IMR-90 (cell line): ENCODE measurements at regions not wholly inside any gene's neighbourhood (a gene's known extent, or its start where the extent isn't known, plus 50 kb on each side); places are given as distances from the start of the nearest gene placed in this dataset.

Experiments
- ATAC-seq: fragments of 200-7000 bp; cut with Tn5 transposase; 2 replicates; pipeline ENCODE4 v1.9.1; 2020; ENCODE audit warnings: low read depth, mild to moderate bottlenecking, moderate library complexity
- BruUV-seq: library from RNA; stranded (reverse); fragments of 400-500 nt; replicated peaks from 2 replicates; lab custom pipeline; 2021; lab: Mats Ljungman, UMichigan
- CTCF ChIA-PET: fragments of 300-600 bp; formaldehyde crosslinking; extraction: SDS; loops from one replicate; lab custom pipeline; 2021; ENCODE audit warnings: antibody characterized with exemption; lab: Yijun Ruan, JAX
- POLR2A ChIA-PET: fragments of 300-600 bp; sonication (Branson Sonifier 250); formaldehyde crosslinking; loops from one replicate; lab custom pipeline; 2022; ENCODE audit warnings: antibody characterized with exemption; ENCODE audit not compliant: unreplicated experiment; lab: Charles Lee
- DNase-seq: peaks from one replicate; pipeline ENCODE4 v3.0.0; 2013
- H2AFZ ChIP-seq: replicated peaks from 2 replicates; pipeline ENCODE3; 2013; ENCODE audit warnings: low read length, mild to moderate bottlenecking; ENCODE audit not compliant: poor library complexity
- H2AK5ac ChIP-seq: 2 replicates; pipeline ENCODE4 v1.6.1; 2013; ENCODE audit warnings: low read depth, low read length, inconsistent platforms
- H2AK9ac ChIP-seq: replicated peaks from 2 replicates; pipeline ENCODE3; 2013; ENCODE audit warnings: mild to moderate bottlenecking, low read depth, low read length, moderate library complexity; ENCODE audit not compliant: poor library complexity
- H2BK120ac ChIP-seq: 2 replicates; pipeline ENCODE4 v1.6.1; 2013; ENCODE audit warnings: low read depth, low read length, inconsistent platforms
- H2BK15ac ChIP-seq: 3 replicates; pipeline ENCODE4 v1.6.1; 2013; ENCODE audit warnings: low read depth, low read length, inconsistent platforms
- H2BK20ac ChIP-seq: 2 replicates; pipeline ENCODE4 v1.6.1; 2013; ENCODE audit warnings: low read depth, mild to moderate bottlenecking, inconsistent platforms, low read length, moderate library complexity
- H2BK5ac ChIP-seq: 2 replicates; pipeline ENCODE4 v1.6.1; 2013; ENCODE audit warnings: mild to moderate bottlenecking, low read depth, low read length, inconsistent platforms; ENCODE audit not compliant: poor library complexity, severe bottlenecking
- H3K14ac ChIP-seq: replicated peaks from 2 replicates; pipeline ENCODE4 v1.6.1; 2013; ENCODE audit warnings: low read depth, low read length, inconsistent platforms
- H3K18ac ChIP-seq: 2 replicates; pipeline ENCODE4 v1.6.1; 2013; ENCODE audit warnings: low read depth, low read length, control low read depth
- H3K23ac ChIP-seq: 2 replicates; pipeline ENCODE4 v1.6.1; 2013; ENCODE audit warnings: low read depth, low read length, inconsistent platforms
- H3K27ac ChIP-seq: 2 replicates; pipeline ENCODE4 v1.5.1; 2013; ENCODE audit warnings: mild to moderate bottlenecking, control low read depth, low read length; ENCODE audit not compliant: insufficient read depth
- H3K27me3 ChIP-seq: 2 replicates; pipeline ENCODE4 v1.6.1; 2013; ENCODE audit warnings: low read length; ENCODE audit not compliant: control insufficient read depth, insufficient read depth
- H3K36me3 ChIP-seq: 2 replicates; pipeline ENCODE4 v1.6.1; 2013; ENCODE audit warnings: low read length, mixed read lengths; ENCODE audit not compliant: control insufficient read depth, insufficient read depth
- H3K4ac ChIP-seq: 2 replicates; pipeline ENCODE4 v1.6.1; 2013; ENCODE audit warnings: low read depth, low read length, inconsistent platforms
- H3K4me1 ChIP-seq: 2 replicates; pipeline ENCODE4 v1.6.1; 2013; ENCODE audit warnings: low read length, mixed read lengths; ENCODE audit not compliant: control insufficient read depth, insufficient read depth
- H3K4me2 ChIP-seq: 2 replicates; pipeline ENCODE4 v1.6.1; 2013; ENCODE audit warnings: low read depth, mild to moderate bottlenecking, control low read depth, low read length, moderate library complexity
- H3K4me3 ChIP-seq: 2 replicates; pipeline ENCODE4 v1.5.1; 2013; ENCODE audit warnings: low read depth, mild to moderate bottlenecking, control low read depth, low read length, moderate library complexity; ENCODE audit not compliant: insufficient read depth
- H3K56ac ChIP-seq: 2 replicates; pipeline ENCODE4 v1.6.1; 2013; ENCODE audit warnings: low read length, inconsistent platforms; ENCODE audit not compliant: insufficient read depth; ENCODE audit errors: extremely low read depth
- H3K79me1 ChIP-seq, 2 experiments: 2 replicates each; pipeline ENCODE4 v1.6.1; 2013; ENCODE audit warnings: low read length in 2 of 2, inconsistent platforms in 1 of 2, low read depth in 1 of 2
- H3K9ac ChIP-seq: 2 replicates; pipeline ENCODE4 v1.6.1; 2013; ENCODE audit warnings: low read depth, low read length, control low read depth
- H3K9me1 ChIP-seq: 2 replicates; pipeline ENCODE4 v1.6.1; 2013; ENCODE audit warnings: low read length, inconsistent platforms; ENCODE audit not compliant: insufficient read depth
- H3K9me3 ChIP-seq: 2 replicates; pipeline ENCODE4 v1.6.1; 2013; ENCODE audit warnings: low read length; ENCODE audit not compliant: control insufficient read depth, insufficient read depth
- H4K20me1 ChIP-seq: 2 replicates; pipeline ENCODE4 v1.6.1; 2013; ENCODE audit warnings: low read length, inconsistent platforms; ENCODE audit not compliant: insufficient read depth
- H4K5ac ChIP-seq: 2 replicates; pipeline ENCODE4 v1.6.1; 2013; ENCODE audit warnings: mild to moderate bottlenecking, low read depth, low read length, control low read depth
- H4K8ac ChIP-seq, 2 experiments: 2 replicates each; pipeline ENCODE4 v1.6.1; 2013; ENCODE audit warnings: low read depth in 2 of 2, low read length in 2 of 2, control low read depth in 1 of 2, inconsistent platforms in 1 of 2
- H4K91ac ChIP-seq: 2 replicates; pipeline ENCODE4 v1.6.1; 2013; ENCODE audit warnings: low read depth, low read length, inconsistent platforms; ENCODE audit not compliant: insufficient read depth
- CEBPB ChIP-seq: IDR thresholded peaks from 2 replicates; pipeline ENCODE4 v1.6.1; 2012; ENCODE audit warnings: low read depth, low read length, improper control_type of control experiment
- WGBS, 2 experiments: methylation state at CpG; one replicate each; pipeline versions ENCODE4 v1.1.5 to v1.1.7; 2013; ENCODE audit warnings: missing lambda C conversion rate in 2 of 2; ENCODE audit not compliant: insufficient read length in 1 of 2; ENCODE audit errors: extremely low coverage in 2 of 2; 5-methylcytosine and 5-hydroxymethylcytosine counted together
- dilution Hi-C: fragments of 300-500 bp; cut with HindIII; formaldehyde crosslinking; loops from one replicate; pipeline ENCODE4 v1.14.3; 2018; ENCODE audit warnings: low sequenced_read_pairs; ENCODE audit not compliant: unreplicated experiment
- in situ Hi-C: fragments of 300-500 bp; cut with MboI; formaldehyde crosslinking; loops from 3 replicates; pipeline ENCODE4 v1.14.3; 2019; ENCODE audit warnings: low sequenced_read_pairs, inconsistent platforms, mixed read lengths
- intact Hi-C: fragments of 100-400 bp; cut with micrococcal nuclease; formaldehyde crosslinking; loops from 2 replicates; pipeline ENCODE4 v1.10.0; 2022
- TF ChIP-seq, protein P1 (sequence below): conservative IDR thresholded peaks from 2 replicates; pipeline ENCODE4 v1.5.1; 2012; ENCODE audit warnings: mild to moderate bottlenecking, low read depth, low read length, improper control_type of control experiment

DNA sequence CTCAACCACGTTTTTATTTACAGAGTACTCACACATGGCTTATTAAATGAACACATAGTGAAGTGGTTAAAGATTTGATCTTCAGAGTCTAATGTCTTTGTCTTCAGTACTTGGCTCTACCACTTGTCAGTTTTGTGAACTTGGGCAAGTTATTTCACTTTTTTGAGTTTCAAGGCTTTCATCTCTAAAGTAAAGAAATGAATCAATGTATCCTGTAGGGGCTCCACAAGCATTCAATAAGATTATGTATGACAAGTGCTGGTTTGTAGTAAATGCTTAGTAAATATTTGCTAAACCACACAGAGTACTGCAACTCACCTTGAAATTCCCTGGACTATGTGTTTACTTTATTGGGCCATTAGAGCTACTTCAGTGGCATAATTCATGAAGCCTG is 446.0 kb upstream of the GOT2 start:
- Histone ChIP-seq H3K4me2 (no peak overlapping the region), H2AFZ (no peak overlapping the region), H2BK5ac (no peak overlapping the region), H3K4me1 (no peaks in the 10 kb centered on the region), H3K18ac (no peak overlapping the region), H3K27me3 (no peaks in the 10 kb centered on the region), H3K23ac (no peak overlapping the region), H3K4ac (no peak overlapping the region), H2BK120ac (no peak overlapping the region), H3K9me1 (no peaks in the 10 kb centered on the region), H4K5ac (no peak overlapping the region), H3K14ac (no peak overlapping the region), H3K4me3 (no peak overlapping the region), H3K36me3 (no peaks in the 10 kb centered on the region), H4K8ac (no peak overlapping the region), H3K9me3 (peaks cover 11% of the 10 kb centered on the region; the same call in 1 of the 2 replicates), H2AK5ac (no peak overlapping the region), H2BK20ac (no peak overlapping the region), H2AK9ac (no peak overlapping the region), H4K91ac (no peak overlapping the region), H4K20me1 (no peaks in the 10 kb centered on the region), H3K27ac (no peak overlapping the region), H2BK15ac (no peak overlapping the region), H3K79me1 (no peaks in the 10 kb centered on the region), H3K56ac (no peak overlapping the region), H3K9ac (no peak overlapping the region)
- no TSS peak for BruUV-seq
- CTCF ChIA-PET, result no interaction called here
- WGBS, 2 experiments, result no CpG with 5 or more reads among the region's 1 CpG
- intact Hi-C loops (no loop called here), dilution Hi-C loops (no loop called here), in situ Hi-C loops (no loop called here)
- TF ChIP-seq, protein P1, sequence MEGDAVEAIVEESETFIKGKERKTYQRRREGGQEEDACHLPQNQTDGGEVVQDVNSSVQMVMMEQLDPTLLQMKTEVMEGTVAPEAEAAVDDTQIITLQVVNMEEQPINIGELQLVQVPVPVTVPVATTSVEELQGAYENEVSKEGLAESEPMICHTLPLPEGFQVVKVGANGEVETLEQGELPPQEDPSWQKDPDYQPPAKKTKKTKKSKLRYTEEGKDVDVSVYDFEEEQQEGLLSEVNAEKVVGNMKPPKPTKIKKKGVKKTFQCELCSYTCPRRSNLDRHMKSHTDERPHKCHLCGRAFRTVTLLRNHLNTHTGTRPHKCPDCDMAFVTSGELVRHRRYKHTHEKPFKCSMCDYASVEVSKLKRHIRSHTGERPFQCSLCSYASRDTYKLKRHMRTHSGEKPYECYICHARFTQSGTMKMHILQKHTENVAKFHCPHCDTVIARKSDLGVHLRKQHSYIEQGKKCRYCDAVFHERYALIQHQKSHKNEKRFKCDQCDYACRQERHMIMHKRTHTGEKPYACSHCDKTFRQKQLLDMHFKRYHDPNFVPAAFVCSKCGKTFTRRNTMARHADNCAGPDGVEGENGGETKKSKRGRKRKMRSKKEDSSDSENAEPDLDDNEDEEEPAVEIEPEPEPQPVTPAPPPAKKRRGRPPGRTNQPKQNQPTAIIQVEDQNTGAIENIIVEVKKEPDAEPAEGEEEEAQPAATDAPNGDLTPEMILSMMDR, result no peak
- TF ChIP-seq CEBPB, result no peak
- POLR2A ChIA-PET, result no interaction called here
- no peak for ATAC-seq
- no peak for DNase-seq
